ENCODE measurements at regions not wholly inside any gene's neighbourhood (a gene's known extent, or its start where the extent isn't known, plus 50 kb on each side); places are given as distances from the start of the nearest gene placed in this dataset.
A peak's percentile ranks its signal among the peaks of the same experiment; 100 is the strongest.

- TF ChIP-seq POLR2AphosphoS5 (IDR thresholded peaks at IDR 0.05; ENCODE audit: low read depth) (no peak), GABPA (IDR thresholded peaks at IDR 0.05; ENCODE audit: low read depth) (no peak), SPI1 (IDR thresholded peaks at IDR 0.05; ENCODE audit: borderline replicate concordance, low read depth) (no peak), REST (IDR thresholded peaks at IDR 0.05; ENCODE audit: insufficient replicate concordance, low read depth) (no peak)
- H3K27ac ChIP-seq (replicated peaks) = no peak overlapping the region
Observed at GRCh38 chr7:72494807-72495206, 82.7 kb upstream of the CALN1 start.

GRCh38 chr7:72493850-72494661, 81.9 kb upstream of the CALN1 start:
- TF ChIP-seq CTCF (IDR thresholded peaks at IDR 0.05; ENCODE audit: insufficient read depth, low read length) = peak; percentile 50
- TF ChIP-seq POLR2AphosphoS5 (IDR thresholded peaks at IDR 0.05; ENCODE audit: low read depth) = no peak
- no peak overlapping the region for H3K27ac ChIP-seq (replicated peaks)
- peak; percentile 6 to 37 for DNase-seq (ENCODE audit: low read depth in 1 of 2, low spot score in 1 of 2)
- H3K27me3 ChIP-seq (ENCODE audit: insufficient read depth, poor library complexity, severe bottlenecking) = no peaks in the 10 kb centered on the region
- H3K4me3 ChIP-seq (replicated peaks; ENCODE audit: insufficient read depth, low read length) = no peak overlapping the region

More at GRCh38 chr7:72494807-72495206, 82.7 kb upstream of the CALN1 start:
- H3K4me3 ChIP-seq (replicated peaks; ENCODE audit: insufficient read depth, low read length) = no peak overlapping the region
- DNase-seq (ENCODE audit: low read depth in 1 of 2, low spot score in 1 of 2) = no peak
- H3K27me3 ChIP-seq (ENCODE audit: insufficient read depth, poor library complexity, severe bottlenecking) = no peaks in the 10 kb centered on the region

- TF ChIP-seq POLR2AphosphoS5 (IDR thresholded peaks at IDR 0.05; ENCODE audit: low read depth) (no peak), REST (IDR thresholded peaks at IDR 0.05; ENCODE audit: insufficient replicate concordance, low read depth) (no peak), CTCF (IDR thresholded peaks at IDR 0.05; ENCODE audit: insufficient read depth, low read length) (no peak), SPI1 (IDR thresholded peaks at IDR 0.05; ENCODE audit: borderline replicate concordance, low read depth) (no peak), GABPA (IDR thresholded peaks at IDR 0.05; ENCODE audit: low read depth) (no peak)
- no peaks in the 10 kb centered on the region for H3K27me3 ChIP-seq (ENCODE audit: insufficient read depth, poor library complexity, severe bottlenecking)
- no peak overlapping the region for H3K27ac ChIP-seq (replicated peaks)
- H3K4me3 ChIP-seq (replicated peaks; ENCODE audit: insufficient read depth, low read length) = no peak overlapping the region
- no peak for DNase-seq (ENCODE audit: low read depth in 1 of 2, low spot score in 1 of 2)
Observed at GRCh38 chr7:72492461-72493065, 80.4 kb upstream of the CALN1 start.

GRCh38 chr7:72490301-72490700, 78.2 kb upstream of the CALN1 start:
- no peak overlapping the region for H3K4me3 ChIP-seq (replicated peaks; ENCODE audit: insufficient read depth, low read length)
- no peak overlapping the region for H3K27ac ChIP-seq (replicated peaks)
- DNase-seq (ENCODE audit: low read depth in 1 of 2, low spot score in 1 of 2) = no peak
- TF ChIP-seq CTCF (IDR thresholded peaks at IDR 0.05; ENCODE audit: insufficient read depth, low read length) (no peak), REST (IDR thresholded peaks at IDR 0.05; ENCODE audit: insufficient replicate concordance, low read depth) (no peak), POLR2AphosphoS5 (IDR thresholded peaks at IDR 0.05; ENCODE audit: low read depth) (no peak), GABPA (IDR thresholded peaks at IDR 0.05; ENCODE audit: low read depth) (no peak), SPI1 (IDR thresholded peaks at IDR 0.05; ENCODE audit: borderline replicate concordance, low read depth) (no peak)
- H3K27me3 ChIP-seq (ENCODE audit: insufficient read depth, poor library complexity, severe bottlenecking) = no peaks in the 10 kb centered on the region
